GM21390 (cell line): ENCODE measurements at regions not wholly inside any gene's neighbourhood (a gene's known extent, or its start where the extent isn't known, plus 50 kb on each side); places are given as distances from the start of the nearest gene placed in this dataset.

Experiments used
- ATAC-seq: cut with Tn5 transposase; IDR thresholded peaks from one replicate; pipeline ENCODE4 v1.9.1; 2021; ENCODE audit not compliant: unreplicated experiment

DNA sequence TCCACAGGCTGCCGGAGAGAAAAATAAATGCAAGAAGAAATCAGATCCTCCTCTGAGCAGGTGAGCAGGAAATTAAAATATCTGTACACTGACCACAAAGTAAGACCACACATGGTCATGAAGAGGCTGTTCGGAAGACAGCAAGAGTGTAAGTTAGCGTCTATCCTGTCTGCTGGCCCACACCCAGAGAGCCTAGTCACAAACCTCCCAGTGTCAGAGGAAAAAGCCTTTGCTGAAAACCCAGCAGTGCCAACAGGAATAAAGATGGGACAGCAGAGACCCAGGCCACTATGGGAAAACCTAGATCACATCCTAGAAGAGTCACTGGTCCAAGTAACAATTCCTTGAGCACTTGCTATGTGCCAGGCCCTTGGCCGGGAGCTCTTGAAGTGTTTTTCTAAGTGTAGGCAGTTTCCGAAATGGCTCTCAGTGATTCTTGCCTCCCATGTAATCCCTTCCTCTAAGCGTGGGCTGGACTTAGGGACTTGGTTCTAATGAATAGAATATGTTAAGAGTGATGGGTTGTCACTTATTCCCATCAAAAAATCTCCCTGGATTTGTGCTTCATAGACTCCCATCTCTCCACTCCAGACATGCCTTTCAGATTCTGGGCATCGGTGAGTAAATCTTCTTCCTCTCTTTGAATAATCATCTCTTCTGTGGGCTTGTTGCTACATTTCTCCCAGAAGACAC is 110.9 kb upstream of the PKDCC start:
- no peak for ATAC-seq

DNA sequence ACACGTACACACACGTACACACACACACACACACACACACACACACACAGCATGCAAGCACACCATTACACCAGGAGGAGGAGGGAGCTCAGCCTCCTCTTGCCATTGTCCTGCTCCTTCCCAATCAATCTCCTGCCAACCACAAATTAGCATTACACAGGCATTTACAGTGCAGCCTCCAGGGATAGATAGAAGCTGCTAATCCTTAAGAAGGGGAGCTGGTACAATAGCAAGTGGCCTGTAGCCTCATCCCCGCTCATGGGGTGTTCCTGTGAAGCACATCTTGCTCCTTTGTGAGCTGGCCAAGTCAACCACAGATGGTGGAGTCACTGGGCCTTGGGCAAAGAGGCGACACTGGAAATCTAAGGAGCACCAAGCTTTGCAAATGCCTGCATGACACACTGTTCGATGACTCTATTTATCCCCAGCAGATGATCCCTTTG is 110.3 kb upstream of the PKDCC start:
- ATAC-seq = no peak

DNA sequence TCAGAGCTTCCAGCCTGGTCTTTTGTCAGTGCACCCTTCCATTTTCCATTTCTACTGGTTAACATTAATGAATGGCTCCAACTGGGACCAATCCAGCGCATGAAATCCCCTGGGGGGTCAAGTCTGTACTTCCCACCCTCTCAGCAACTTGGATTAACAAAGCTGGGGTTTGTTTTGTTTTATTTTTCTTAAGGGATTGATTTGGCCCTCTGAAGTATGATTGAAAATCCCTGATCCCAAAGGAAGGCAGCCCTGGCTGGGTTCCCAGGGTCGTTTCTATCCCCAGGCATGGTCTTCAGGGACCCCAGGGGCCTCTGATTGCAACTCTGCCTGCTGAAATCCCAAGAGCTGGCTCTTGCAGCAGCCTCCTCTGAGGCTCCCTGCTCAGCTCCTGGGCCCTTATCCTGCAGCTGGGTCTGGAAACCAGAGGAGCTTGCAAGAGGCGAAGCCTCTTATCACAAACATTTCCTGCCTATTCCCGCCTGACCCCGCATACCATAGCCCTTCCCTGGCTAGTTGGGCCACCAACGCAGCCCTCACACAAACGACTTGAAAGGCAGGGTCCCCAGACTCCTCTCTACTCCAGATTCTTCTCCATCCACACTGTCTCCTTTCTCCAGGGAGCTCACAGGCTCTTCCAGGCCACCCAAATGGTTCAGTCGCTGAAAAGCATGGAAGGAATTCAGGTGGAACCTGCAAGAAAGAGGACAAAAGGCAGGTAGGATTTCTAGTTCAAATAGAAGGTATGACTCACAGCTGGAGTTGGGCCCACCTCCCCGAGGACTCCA is 109.7 kb upstream of the PKDCC start:
- ATAC-seq = no peak

DNA sequence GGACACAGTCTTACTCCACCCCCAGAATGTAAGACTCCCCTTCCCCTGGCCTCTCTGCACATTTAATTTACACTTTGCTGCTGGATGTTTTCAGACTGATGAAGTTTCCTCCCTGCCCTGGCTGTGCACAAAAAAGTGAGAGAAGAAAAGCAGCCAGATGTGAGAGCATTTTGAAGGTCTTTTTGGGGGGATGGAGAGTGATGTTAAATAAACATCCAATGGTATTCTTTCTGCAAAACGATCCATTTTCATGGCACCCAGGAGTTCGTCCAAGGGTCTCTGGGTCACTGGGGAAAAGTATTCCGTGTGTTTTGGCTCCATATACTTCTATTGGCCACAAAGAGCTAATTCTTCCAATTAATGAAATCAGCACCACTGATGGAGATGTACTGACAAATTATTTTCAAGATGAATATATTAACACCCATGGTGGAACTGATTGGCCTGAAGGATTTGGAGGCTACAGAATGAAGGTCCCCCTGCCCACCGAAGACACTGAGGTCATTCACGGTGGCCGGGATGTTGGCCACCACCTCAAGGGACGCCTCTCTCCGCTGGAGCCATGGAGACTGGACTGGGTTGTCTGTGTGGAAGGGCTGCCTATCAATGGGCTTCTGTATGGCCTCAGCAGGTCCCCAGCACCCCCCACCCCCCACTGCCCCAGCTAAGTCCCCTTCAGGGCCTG is 107.6 kb upstream of the PKDCC start:
- no peak for ATAC-seq

DNA sequence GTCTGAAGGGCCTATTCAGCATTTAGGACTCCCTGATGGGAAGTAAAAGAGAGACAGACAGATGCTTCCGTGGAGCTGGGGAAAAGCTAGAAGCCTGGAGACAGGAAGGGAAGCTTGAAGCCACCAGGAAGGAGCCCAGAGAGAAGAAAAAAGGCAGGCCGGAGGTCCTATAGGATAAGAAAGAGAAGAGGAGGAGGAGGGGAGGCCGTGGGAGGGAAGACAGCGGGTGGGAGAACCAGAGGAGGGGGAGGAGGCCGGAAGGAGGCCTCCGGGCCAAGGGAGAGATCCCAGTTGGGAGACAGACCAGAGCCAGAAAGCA is 107.1 kb upstream of the PKDCC start:
- no peak for ATAC-seq

DNA sequence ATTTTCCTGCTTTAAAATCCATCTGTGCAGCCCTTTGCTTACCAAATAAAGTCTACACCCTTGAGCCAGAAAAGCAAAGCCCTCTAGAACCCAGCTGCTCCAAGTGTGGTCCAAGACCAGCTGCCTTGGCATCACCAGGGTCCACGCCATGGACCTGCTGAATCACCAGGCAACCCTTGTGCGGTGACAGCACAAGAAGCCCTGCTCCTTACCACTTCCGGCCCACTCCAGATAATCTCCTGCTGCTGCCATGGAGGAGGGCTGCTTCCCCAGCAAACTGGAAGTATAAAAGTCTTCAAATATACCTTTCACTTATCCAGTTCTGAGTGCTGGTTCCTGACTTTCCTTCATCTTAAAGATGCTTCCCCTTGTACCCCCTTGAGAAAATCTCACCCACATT is 106.0 kb upstream of the PKDCC start:
- no peak for ATAC-seq

DNA sequence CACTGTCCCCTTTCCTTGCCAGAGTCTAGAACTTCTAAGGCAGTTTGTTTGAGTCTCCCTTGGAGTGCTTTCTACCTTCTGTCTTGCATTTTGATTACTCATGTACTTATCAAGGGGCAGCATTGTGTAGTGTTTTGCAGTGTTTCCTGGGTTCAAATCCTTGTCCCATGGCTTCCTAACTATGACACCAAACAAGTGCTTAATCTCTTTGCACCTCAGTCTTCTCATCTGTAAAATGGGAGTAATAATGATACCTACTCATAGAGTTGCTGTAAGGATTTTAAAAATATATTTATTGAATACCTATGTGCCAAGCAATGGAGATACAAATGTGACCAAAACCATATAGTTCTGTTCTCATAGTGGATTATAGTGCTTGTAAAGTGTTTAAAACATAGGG is 105.5 kb upstream of the PKDCC start:
- no peak for ATAC-seq

DNA sequence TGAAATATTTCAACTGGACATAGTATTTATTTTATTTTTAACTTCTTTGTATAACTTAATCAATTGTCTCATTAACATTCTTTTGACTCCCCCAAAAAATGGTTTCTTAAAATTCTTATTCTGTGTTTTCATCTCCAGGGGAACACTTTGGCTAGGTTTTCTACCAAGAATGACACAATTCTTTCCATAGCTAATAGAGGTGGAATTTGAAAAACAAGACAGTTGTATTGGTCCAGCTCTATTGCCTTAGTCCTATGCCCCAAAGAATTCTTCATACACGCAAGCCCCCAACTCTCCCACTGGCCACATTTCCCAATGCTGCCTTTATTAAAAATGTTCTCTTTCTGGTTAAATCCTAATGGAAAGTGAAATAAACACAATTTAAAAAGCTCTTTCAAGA is 104.7 kb upstream of the PKDCC start:
- ATAC-seq = no peak

DNA sequence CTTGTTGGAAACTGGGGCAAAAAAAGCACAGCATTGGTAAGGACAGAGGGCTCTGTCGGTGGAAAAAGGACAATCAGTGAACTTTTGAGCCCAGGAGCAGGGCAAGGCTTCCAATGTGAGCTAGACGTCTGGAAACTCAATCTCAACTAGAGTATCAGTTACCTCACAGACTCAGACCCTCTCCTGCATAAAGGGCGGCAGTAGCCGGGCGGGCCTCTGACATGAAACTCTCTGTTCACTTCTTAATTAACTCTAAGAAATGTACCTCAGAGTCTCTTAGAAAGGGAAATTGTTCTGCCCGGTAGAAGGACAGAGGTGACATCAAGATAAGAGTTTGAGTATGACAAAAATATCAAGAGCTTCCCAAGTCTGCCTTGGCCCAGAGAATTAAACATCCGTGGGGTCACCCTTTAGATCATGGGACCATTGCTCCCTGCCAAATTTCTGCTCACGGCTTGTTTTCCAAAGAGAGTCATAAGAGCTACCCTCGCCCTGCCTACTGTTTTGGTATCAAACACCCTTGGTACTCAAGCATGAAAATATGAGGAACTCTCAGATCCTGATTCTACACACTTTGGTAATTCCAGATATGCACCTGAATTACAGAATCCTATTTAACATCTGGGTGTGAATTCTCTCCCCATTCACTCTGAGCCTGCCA is 103.5 kb upstream of the PKDCC start:
- ATAC-seq = no peak

DNA sequence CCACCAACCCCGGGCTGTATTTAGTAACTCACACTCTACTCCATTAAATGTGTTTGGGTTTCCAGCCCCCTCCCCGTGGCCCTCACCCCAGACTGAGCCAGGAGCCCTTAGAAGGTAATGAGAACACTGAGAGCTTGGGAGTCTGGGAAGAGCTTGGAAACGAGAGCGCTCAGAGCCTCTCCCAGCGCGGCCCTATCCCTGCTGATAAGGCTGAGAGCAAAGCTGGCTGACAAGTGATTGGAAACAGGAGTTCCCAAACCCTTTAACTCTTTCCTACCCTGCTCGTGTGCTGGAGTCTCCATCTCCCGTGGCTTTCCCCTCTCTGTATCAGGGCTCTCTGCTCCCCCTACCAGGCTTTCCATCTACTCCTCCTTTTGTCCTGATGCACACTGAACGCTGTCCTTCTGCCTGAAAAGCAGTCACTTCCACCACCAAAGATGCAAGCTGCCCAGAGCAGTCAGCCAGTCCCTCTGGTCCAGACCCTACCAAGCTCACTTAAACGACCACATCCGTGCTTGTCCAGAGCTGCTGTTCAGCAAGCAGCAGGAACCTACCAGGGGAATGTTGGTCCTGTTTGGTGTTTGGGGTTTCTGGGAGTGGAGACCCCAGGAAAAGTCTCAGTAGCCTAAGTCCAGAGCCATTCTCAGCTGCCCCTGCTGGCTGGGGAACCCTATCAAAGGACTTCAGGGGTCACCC is 100.0 kb upstream of the PKDCC start:
- no peak for ATAC-seq

DNA sequence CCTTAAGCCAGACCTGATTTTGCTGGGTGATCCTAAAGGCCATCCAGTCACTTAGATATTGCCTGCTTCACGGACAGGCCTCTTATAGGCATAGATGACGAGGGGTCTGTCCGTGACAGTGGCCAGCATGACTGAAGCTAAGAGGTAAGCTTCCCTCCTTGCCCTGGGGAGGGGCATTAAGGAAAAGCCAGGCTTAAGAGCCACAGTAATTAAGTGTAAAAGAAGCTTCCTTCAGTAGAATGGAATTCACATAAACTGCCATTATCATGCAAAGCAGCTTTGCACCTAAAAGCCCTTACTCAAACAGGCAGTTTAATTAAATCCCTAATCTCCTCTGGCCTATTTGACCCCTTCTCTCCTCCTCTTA is 99.4 kb upstream of the PKDCC start:
- ATAC-seq = no peak

DNA sequence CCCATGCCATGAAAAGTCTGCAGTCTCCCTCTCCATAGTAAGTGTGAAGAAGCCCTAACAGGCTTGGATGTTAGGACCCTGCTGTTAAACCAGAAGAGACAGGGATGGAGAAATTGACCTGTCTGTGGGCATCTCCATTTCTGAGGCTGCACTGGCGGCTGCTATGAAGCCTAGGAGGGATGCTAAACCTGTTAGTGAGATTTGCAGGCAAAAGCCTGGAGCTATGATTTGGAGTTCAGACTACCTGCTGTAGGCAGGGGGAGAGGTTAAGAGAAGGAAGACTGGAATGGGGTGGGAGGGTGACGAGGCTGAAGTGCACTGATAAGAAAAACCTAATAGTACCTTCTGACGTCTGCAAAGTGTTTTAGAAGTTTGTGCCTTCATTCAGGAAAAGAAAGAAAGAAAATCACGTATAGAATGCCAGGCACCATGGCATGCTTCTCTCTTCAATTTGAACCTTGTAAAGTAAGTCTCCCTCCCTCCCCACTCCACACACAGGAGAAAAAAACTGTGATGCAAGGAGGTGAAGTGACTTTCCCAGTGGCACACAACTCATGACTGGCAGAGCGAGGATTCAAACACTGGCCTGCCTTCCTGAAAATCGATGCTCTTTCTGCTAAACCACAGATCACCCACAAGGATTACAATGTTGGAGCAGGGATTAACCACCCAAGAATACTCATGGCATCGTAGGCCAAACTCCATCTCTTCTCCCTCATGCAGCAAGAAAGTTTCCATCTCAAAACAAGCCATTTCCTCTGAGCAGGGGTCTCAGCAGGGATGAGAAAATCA is 98.5 kb upstream of the PKDCC start:
- no peak for ATAC-seq

DNA sequence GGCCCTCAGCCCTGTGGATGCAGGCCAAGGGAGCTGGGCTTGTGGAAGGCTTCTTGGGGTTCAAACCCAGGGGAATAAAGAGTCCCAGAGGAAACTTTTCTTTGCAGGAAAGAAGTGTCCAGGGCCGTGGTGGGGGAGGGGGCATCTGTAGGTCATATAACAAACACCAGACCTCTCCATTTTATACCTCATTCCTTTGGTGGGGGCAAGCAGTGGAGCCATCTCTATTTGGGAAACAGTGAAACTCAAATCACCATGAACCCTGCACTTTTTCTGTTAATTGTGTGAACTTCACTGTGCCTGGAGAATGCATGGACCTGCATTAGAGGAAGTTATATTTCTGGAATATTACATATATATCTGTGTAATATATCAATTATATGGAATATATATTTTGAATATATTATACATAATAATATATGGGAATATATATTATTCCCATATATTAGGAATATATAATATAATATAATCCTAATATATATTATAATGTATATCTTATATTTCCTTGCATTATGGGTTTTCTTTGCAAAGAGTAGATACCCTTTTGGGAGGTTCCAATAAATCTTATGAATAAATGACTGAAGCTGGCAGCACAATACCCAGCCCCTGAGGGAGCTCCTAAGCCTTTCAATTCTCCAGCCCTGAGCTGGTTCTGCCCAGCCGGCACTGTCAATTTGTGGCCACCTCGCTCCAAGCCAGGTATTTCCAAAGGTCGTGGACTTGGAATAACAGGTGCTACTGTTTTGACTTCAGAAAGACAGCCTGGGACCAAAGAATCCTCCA is 97.7 kb upstream of the PKDCC start:
- no peak for ATAC-seq

DNA sequence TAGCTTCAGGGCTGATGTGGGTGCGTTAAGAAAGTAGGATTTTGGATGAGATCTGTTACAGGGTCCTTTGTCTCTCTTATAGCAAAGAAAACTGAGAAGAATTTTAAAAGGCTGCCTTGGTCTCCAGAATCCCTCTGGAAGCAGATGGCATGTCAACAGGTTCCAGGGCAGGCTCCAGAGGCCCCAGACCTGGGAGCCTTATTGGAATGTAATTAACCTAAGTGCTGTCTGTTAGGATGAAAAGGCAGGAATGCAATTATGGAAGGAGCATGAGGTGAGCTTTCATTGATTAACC is 97.2 kb upstream of the PKDCC start:
- no peak for ATAC-seq

DNA sequence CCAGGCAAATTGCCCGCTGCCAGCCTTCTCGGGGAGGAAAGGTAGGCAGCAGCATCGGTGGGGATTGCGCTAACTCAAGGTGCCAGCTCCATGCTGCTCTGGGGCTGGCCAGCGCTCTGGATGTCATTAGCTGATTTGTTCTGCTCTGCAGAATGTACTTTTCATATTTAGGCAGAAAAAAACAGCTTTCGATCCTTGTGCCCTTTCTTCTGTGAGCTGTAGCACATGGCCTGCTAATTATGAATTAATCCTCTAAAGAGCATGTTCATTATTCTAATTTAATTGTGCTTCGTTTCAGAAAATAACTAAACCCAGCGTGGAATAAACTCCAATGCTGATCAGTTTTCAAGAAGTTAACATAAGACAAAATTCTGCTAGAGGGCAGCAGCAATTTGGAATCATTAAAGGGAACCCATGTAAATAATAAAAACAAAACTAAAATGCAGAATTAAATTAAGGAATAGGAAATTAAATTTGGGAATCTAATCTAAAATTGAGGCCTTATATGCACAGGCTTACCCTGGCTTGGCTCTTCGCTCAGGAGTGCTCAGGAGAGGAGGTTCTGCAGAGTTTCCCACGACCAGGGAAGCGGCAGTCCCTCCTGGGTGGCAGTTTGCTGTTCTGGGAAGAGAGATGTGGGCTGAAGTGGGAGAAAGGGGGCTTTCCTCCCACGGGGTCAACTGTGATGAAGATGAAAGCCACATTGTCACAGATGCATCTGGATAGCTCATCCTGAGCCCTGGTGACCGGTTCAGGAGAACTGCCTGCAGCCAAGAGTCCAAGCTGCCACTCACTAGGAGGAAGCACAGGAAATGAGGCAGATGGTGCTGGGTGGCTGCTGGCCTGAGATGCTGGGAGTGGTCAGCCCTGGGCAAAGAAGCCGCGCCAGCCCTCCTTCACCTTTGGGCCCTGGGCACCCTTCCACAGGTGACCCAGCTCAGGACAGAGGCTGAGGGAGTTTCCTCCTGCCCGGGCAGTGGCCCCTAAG is 93.2 kb upstream of the PKDCC start:
- no peak for ATAC-seq

DNA sequence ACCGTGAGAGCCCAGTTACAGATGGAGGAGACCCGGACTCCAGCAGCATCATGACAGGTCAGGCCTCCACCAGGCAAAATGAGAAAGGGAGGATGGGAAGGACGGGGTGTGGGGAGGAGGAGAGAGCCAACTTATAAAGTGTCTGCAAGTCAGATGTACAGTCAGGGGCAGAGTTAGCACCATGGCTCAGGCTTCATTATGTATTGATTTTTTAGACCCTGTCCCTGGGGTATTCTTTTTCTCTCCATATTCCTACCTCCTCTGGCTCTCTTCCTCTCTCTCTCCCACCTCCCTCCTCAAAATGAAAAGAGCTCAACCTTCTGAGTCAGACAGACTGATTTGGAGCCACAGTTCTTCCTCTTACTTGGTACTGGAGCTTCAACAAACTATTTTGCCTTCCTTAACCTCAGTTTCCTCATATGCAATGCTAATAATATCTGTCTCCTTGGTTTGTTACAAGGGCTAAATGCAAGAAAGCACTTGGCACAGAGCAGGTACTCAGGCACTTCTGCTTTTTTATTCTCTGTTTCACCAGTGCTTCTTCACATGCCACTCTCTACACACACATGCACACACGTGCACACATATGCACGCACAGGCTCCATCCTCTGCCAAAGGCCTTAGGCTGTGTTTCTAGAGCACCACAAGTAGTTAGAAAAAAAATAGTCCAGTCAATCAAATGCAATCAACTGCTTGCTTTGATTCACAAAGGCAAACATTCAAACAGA is 92.3 kb upstream of the PKDCC start:
- peak; percentile 42 for ATAC-seq

DNA sequence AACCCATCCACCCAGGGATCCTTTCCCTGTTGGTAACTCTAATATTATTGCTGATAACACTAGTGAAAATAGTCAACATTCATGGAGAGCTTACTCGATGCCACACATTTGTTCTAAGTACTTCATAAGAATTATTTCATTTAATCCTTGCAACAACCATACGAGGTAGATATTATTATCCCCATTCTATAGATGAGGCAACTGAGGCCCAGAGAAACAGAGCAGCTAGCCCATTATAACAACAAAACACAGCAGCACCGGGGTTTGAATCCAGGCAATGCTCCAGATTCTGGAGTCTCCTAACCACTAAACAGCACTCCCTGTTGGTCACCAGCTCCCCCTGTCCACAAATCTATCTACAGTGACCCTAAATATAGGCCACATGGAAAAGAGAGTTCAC is 90.4 kb upstream of the PKDCC start:
- ATAC-seq = no peak

DNA sequence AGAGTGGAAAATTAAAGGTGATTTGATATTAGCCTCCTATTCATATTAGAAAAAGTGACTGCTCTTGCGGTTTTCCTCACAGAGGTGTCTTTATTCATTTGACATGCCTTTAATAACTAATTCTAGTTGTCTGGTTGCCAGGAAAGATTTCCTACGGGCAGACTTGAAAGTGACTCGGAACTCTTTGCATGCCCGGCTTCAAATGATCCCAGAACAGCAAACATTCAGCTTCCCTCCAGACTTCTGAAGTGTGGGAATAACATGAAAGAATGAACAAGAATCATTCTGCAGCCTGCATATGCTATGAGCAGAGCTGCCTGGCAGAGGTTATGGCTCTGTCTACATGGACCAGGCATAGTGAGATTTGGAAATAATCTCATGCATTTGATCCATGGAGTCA is 89.6 kb upstream of the PKDCC start:
- ATAC-seq = no peak
